NCI-H524 treated with DMSO at 0.1 percent for 48 hours (cell line): ENCODE measurements at regions not wholly inside any gene's neighbourhood (a gene's known extent, or its start where the extent isn't known, plus 50 kb on each side); places are given as distances from the start of the nearest gene placed in this dataset.

Experiments
- DNase-seq: peaks from one replicate; lab custom pipeline; 2025; lab: John Stamatoyannopoulos, UW

DNA sequence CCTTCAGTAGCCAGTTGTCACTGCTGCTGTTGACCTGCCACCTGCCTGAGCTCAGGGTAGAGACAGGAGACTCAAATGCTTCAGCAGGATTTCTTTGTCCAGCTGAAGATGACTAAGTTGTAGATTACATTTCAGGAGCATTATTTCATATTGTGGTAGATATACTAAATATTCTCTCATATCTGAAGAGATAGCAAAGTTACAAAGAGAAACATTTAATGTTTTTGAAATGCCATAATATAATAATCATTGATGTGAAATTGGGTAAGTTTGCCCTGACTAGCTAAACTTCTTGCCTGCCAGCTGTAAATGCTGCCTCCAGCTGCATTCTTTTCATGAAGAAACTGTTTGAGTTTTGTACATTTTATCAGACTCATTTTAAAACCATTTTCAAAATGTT lies 247.6 kb upstream of the CNKSR2 start:
- no peak for DNase-seq

- DNase-seq: no peak
Measured at GRCh38 chrX:21131346-21131745, 242.9 kb upstream of the CNKSR2 start.

DNA sequence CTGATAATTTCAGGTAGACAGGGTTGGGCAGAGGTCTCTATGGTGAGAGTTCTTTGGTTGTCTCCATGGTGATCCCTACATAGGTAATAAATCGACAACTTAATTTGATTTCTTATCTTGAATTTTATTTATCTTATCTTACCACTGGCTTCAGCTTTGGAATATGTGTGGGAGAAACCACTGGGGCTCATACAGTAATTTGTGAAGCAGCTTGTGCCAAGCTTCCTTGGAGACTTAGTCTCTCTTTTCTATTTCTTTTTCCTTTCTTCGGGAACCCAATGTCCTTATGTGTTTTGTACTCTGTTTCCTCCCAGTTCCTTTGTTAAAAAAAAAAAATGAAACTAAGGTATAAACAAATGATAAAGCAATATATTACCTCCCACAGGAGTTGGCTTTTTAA lies 242.4 kb upstream of the CNKSR2 start:
- DNase-seq: no peak

GRCh38 chrX:21132686-21133393 lies 241.4 kb upstream of the CNKSR2 start:
- no peak for DNase-seq

DNA sequence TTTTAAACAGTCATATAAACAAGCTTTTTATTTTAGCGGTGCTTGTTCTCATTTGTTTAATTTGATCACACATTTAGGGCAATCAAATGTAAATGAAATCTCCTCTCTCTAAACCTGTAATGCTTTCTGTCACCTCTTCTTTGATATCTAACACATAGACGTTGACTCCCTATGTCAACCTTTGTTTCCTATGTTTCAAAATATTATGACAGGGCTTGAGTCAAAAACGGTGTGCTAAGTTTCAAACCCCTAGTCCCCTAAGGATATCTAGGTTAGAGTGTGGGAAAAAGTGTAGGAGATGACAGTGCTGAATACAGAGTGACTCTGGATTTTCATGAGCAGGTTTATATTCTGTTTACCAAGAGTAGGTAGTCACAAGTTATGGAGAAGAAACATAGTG lies 224.0 kb upstream of the CNKSR2 start:
- DNase-seq: no peak

DNA sequence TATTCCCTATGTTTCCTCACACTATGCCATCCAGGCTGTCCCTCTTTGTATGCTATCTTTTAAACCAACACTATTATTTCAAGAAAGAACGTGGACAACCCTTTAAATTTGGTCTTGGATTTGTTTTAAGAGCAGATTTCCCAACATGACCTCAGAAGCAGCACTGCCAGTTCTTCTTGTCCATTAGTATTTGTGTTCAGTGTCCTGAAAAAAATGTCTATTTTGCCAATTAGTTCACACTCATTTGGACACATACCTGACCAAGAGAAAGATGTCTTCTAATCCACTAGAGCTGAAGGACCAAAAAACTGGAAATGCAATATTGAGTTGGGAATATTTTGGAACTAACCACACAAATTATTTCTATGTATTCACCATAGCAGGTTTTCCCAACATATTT lies 223.2 kb upstream of the CNKSR2 start:
- no peak for DNase-seq

DNA sequence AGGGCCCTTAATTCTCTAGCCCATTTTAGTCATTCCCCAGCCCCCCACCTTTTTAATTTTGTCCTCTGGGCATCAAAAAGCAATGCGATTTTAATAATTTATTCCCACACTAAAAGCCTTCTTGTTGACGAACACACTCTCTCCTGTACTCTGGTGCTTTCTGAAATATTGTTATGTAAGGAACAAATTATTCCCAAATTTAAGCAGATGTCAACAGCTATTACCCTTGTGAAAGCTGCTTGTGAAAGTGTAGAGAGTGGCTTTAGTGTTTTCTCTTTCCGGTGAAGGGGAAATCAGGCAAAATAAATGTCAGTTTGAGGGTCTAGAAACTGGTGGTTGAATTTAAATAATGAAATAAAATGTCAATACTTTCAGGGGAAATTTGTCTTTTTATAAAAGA lies 221.2 kb upstream of the CNKSR2 start:
- DNase-seq: no peak

GRCh38 chrX:21153503-21153902 lies 220.7 kb upstream of the CNKSR2 start:
- DNase-seq: no peak

DNA sequence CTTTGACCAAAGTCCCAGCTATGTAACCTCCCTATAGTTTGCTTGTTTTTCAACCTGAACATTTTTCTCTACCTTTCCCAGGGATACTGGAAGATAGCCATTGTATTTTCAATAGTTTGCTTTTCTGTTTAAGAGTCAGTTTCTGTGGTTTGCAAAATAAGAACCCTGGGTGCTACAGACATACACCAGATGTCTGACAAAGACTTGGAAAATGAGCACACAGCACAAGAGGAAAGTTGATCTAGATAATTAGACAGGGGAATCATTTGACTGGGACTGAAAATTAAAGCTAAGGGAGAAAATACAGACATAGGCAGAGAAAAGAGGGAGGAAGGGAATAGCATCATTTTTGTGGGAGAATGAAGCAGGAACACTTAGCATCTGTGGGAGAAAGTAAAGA lies 218.3 kb upstream of the CNKSR2 start:
- DNase-seq: no peak

DNA sequence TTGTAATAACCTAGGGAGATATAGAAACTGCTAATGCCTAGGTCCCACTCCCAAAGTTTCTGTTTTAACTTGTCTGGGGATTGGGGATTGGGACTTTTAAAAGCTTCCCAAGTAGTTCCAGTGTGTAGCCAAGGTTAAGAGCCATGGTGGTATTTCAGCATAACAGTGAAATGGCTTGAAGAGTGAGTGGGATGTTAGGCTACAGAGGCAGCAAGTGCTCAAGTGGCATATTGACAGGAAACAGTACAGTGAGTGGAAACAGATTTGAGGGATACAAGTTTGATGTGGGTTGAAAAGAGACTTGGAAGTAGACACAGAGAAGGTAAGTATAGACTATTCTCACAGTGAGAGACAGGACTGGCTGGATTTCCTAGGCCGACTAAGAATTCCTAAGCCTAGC lies 217.6 kb upstream of the CNKSR2 start:
- DNase-seq: no peak

GRCh38 chrX:21158678-21159077 lies 215.5 kb upstream of the CNKSR2 start:
- no peak for DNase-seq

GRCh38 chrX:21166272-21166982 lies 207.8 kb upstream of the CNKSR2 start:
- DNase-seq: no peak

- no peak for DNase-seq
Measured at GRCh38 chrX:21167011-21167410, 207.2 kb upstream of the CNKSR2 start.

GRCh38 chrX:21167494-21167893 lies 206.7 kb upstream of the CNKSR2 start:
- DNase-seq: no peak

GRCh38 chrX:21168401-21169160 lies 205.6 kb upstream of the CNKSR2 start:
- DNase-seq: no peak

DNA sequence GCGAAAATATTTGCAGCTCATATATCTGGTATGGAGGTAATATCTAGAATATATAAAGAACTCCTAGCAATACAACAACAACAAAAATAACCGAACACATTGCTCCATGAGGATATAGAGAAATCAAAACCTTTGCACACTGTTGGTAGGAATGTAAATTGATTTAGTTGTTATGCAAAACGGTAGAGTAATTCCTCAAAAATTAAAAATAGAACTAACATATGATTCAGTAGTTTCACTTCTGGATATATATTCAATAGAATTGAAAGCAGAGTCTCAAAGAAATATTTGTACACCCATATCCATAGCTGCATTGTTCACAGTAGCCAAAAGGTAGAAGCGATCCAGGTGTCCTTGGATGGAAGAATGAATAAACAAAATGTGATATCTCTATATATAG lies 203.0 kb upstream of the CNKSR2 start:
- no peak for DNase-seq

DNA sequence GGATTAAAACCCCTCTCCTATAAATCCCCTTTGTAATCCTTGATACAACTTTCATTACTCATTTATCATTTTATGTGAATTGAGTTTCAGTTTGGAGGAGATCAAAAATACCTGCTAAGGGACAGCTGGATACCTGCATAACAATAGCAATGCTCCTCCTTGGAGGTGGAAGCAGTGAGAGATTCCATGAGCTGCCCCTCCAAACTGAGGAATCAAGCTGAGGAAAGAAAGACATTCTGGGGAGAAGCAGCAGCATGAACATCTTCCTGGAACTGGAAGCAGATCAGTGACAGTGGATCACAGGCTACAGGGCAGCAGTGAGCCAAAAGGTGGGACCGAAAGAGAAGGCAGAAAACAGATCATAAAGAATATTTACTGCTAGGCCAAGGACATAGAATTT lies 199.8 kb upstream of the CNKSR2 start:
- DNase-seq: no peak

DNA sequence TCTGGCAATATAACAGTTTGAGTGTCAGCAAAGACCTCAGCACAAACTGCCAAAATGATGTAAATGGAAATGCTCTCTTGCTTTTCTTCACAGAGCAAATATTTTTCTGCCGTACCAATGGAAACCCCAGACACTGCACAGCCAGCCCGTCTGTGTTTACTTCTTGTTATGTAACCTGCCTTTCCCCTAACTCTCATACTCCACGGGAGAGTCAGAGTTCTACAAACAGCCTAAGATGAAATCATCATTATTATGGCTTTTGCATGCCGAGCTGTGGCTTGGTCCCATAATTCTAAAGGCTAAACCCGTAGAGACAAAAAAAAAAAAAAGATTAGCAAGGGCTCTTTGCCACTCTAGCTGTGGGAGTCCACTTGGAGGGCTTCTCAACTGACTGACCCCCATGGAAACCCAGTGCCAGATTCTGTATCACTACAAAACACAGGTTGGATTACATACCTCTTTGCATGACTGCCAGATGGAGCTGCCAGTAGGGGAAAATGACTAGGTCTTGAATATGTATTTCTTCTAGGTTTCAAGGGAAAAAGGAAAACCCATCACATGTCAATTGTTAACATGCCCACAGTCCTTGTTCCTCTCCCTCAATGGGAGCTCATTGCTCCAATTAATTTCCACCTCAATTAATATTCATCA lies 197.2 kb upstream of the CNKSR2 start:
- DNase-seq: peak; percentile 29

- DNase-seq: no peak
Measured at GRCh38 chrX:21181232-21181853, 192.9 kb upstream of the CNKSR2 start.

GRCh38 chrX:21193196-21193595 lies 181.0 kb upstream of the CNKSR2 start:
- DNase-seq: no peak

DNA sequence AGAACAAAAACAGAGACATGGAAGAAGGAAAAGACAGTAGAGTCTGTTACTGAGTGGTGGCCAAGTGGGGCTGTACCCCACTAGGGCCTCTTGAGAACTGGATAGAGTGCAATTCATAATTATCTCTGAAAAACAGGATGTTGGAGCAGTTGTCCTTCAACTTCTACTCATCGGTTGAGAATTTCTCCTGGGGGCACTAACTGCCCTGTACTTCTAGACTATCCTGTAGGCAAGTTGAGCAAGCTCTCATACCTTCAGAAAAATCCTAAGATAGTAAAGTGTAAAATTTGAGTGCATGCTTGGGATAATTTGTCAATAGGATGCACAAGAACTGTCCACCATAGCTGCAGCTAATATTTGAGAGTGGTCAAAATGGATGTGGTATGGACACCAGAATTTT lies 179.7 kb upstream of the CNKSR2 start:
- DNase-seq: no peak

GRCh38 chrX:21207080-21207479 lies 167.1 kb upstream of the CNKSR2 start:
- no peak for DNase-seq
